SK-N-SH (cell line): ENCODE measurements at regions not wholly inside any gene's neighbourhood (a gene's known extent, or its start where the extent isn't known, plus 50 kb on each side); places are given as distances from the start of the nearest gene placed in this dataset.

Experiments used
- CTCF ChIA-PET: fragments of 300-600, 350-600 bp; formaldehyde crosslinking; extraction: SDS; loops from one replicate; lab custom pipeline; 2021; lab: Yijun Ruan, JAX
- POLR2A ChIA-PET: fragments of 350-600 bp; sonication (Branson Sonifier 250); formaldehyde crosslinking; extraction: SDS; loops from one replicate; lab custom pipeline; 2020; ENCODE audit warnings: antibody characterized with exemption, inconsistent platforms; lab: Yijun Ruan, JAX
- DNase-seq: peaks from one replicate; pipeline ENCODE4 v3.0.0; 2012
- H2AFZ ChIP-seq: fragments of 200-600 bp; sonication (generic); 2 replicates; pipeline ENCODE4 v1.8.1; 2016; ENCODE audit warnings: antibody characterized with exemption, mild to moderate bottlenecking, low read depth
- H3F3A ChIP-seq: fragments of 200-600 bp; sonication (generic); replicated peaks from 2 replicates; pipeline ENCODE3; 2016; ENCODE audit warnings: antibody characterized with exemption, mild to moderate bottlenecking; ENCODE audit not compliant: insufficient read depth
- H3K27ac ChIP-seq, 2 experiments: fragments of 200-500 bp in 1 of 2; fragments of 200-600 bp in 1 of 2; sonication (Bioruptor generic) in 1 of 2; sonication (generic), shearing (Covaris generic) in 1 of 2; 2 replicates each; pipeline versions ENCODE4 v1.5.1 to v1.6.1; 2014 to 2016; ENCODE audit warnings: low read depth in 2 of 2, inconsistent platforms in 1 of 2, low read length in 1 of 2, mild to moderate bottlenecking in 1 of 2, mixed read lengths in 1 of 2
- H3K27me3 ChIP-seq: fragments of 200-600 bp; sonication (generic), shearing (Covaris generic); 2 replicates; pipeline ENCODE4 v1.6.1; 2016; ENCODE audit warnings: mixed run types; ENCODE audit not compliant: insufficient read depth
- H3K36me3 ChIP-seq, 2 experiments: fragments of 200-500 bp in 1 of 2; fragments of 200-600 bp in 1 of 2; sonication (Bioruptor generic) in 1 of 2; sonication (generic) in 1 of 2; replicated peaks in 1 of 2; 2 replicates each; pipeline versions ENCODE3 to v1.5.1; 2014 to 2016; ENCODE audit warnings: low read length in 1 of 2, mild to moderate bottlenecking in 1 of 2; ENCODE audit not compliant: insufficient read depth in 2 of 2, control insufficient read depth in 1 of 2
- H3K4me1 ChIP-seq, 2 experiments: fragments of 200-500 bp in 1 of 2; fragments of 200-600 bp in 1 of 2; sonication (Bioruptor generic) in 1 of 2; sonication (generic), shearing (Covaris generic) in 1 of 2; 2 replicates each; pipeline versions ENCODE4 v1.5.1 to v1.6.1; 2014 to 2016; ENCODE audit warnings: low read depth in 1 of 2, low read length in 1 of 2, mixed run types in 1 of 2; ENCODE audit not compliant: insufficient read depth in 2 of 2, control insufficient read depth in 1 of 2
- H3K4me2 ChIP-seq: fragments of 200-600 bp; sonication (generic), shearing (Covaris generic); 2 replicates; pipeline ENCODE4 v1.6.1; 2017; ENCODE audit warnings: mixed run types
- H3K4me3 ChIP-seq, 2 experiments: fragments of 200-500 bp in 1 of 2; fragments of 200-600 bp in 1 of 2; sonication (Bioruptor generic) in 1 of 2; sonication (generic), shearing (Covaris generic) in 1 of 2; 2 replicates each; pipeline versions ENCODE4 v1.5.1 to v1.8.1; 2014 to 2016; ENCODE audit warnings: low read depth in 2 of 2, inconsistent platforms in 1 of 2, low read length in 1 of 2, mild to moderate bottlenecking in 1 of 2, mixed read lengths in 1 of 2, moderate library complexity in 1 of 2
- H3K79me2 ChIP-seq: fragments of 200-600 bp; sonication (generic); 2 replicates; pipeline ENCODE4 v1.8.1; 2017; ENCODE audit warnings: mild to moderate bottlenecking; ENCODE audit not compliant: insufficient read depth
- H3K9ac ChIP-seq: fragments of 200-600 bp; sonication (generic); 2 replicates; pipeline ENCODE4 v1.6.1; 2017; ENCODE audit warnings: mixed run types
- H3K9me2 ChIP-seq: fragments of 200-600 bp; sonication (generic); 2 replicates; pipeline ENCODE4 v1.6.1; 2017; ENCODE audit warnings: mixed run types
- H3K9me3 ChIP-seq: fragments of 200-600 bp; sonication (generic); 2 replicates; pipeline ENCODE4 v1.6.1; 2017; ENCODE audit warnings: mixed run types, mild to moderate bottlenecking, moderate library complexity
- H4K20me1 ChIP-seq: fragments of 200-600 bp; sonication (generic); 2 replicates; pipeline ENCODE4 v1.6.1; 2017; ENCODE audit warnings: mild to moderate bottlenecking, mixed run types; ENCODE audit not compliant: insufficient read depth
- ELF1 ChIP-seq: IDR thresholded peaks from 2 replicates; pipeline ENCODE4 v1.4.0; 2012
- EZH2phosphoT487 ChIP-seq: fragments of 200-600 bp; sonication (generic); IDR thresholded peaks from 2 replicates; pipeline ENCODE4 v1.6.1; 2017; ENCODE audit warnings: low read depth, mixed run types, mild to moderate bottlenecking, antibody characterized with exemption, moderate library complexity, borderline replicate concordance
- FOSL2 ChIP-seq: IDR thresholded peaks from 2 replicates; pipeline ENCODE4 v1.4.0; 2012; ENCODE audit warnings: low read depth, mild to moderate bottlenecking, moderate library complexity, borderline replicate concordance
- FOXJ3 ChIP-seq: sonication (generic); formaldehyde crosslinking; IDR thresholded peaks from 2 replicates; pipeline ENCODE4 v1.5.1; 2020; ENCODE audit warnings: mild to moderate bottlenecking, missing genetic modification reagents
- JUND ChIP-seq: IDR thresholded peaks from 2 replicates; pipeline ENCODE4 v1.4.0; 2012
- MXI1 ChIP-seq: IDR thresholded peaks from 2 replicates; pipeline ENCODE4 v1.6.1; 2012; ENCODE audit warnings: mild to moderate bottlenecking, low read depth, low read length, improper control_type of control experiment
- NFIC ChIP-seq: IDR thresholded peaks from 2 replicates; pipeline ENCODE4 v1.4.0; 2012; ENCODE audit warnings: borderline replicate concordance
- RAD21 ChIP-seq: IDR thresholded peaks from 2 replicates; pipeline ENCODE4 v1.6.1; 2012; ENCODE audit warnings: mild to moderate bottlenecking, low read length
- RCOR1 ChIP-seq: fragments of 150-350 bp; IDR thresholded peaks from 2 replicates; pipeline ENCODE4 v1.6.1; 2017; ENCODE audit warnings: antibody characterized with exemption, low read length
- REST ChIP-seq: IDR thresholded peaks from 2 replicates; pipeline ENCODE4 v1.6.1; 2012; ENCODE audit warnings: mild to moderate bottlenecking, low read depth, low read length, moderate library complexity
- RFX5 ChIP-seq: IDR thresholded peaks from 2 replicates; pipeline ENCODE4 v1.6.1; 2012; ENCODE audit warnings: mild to moderate bottlenecking, improper control_type of control experiment, low read length
- RXRA ChIP-seq: IDR thresholded peaks from 2 replicates; pipeline ENCODE4 v1.4.0; 2012; ENCODE audit warnings: low read depth, mild to moderate bottlenecking, borderline replicate concordance
- SIN3A ChIP-seq: IDR thresholded peaks from 2 replicates; pipeline ENCODE4 v1.6.1; 2012; ENCODE audit warnings: low read depth, mild to moderate bottlenecking, low read length, moderate library complexity, borderline replicate concordance
- SMC3 ChIP-seq: IDR thresholded peaks from 2 replicates; pipeline ENCODE4 v1.6.1; 2012; ENCODE audit warnings: low read depth, low read length, improper control_type of control experiment
- TCF12 ChIP-seq: IDR thresholded peaks from 2 replicates; pipeline ENCODE4 v1.4.0; 2012
- WGBS: methylation state at CpG from one replicate; pipeline ENCODE4 v1.1.6; 2017; ENCODE audit warnings: low lambda C conversion rate; 5-methylcytosine and 5-hydroxymethylcytosine counted together
- TF ChIP-seq, protein P1 (sequence below): IDR thresholded peaks from 2 replicates; pipeline ENCODE4 v1.4.0; 2012; ENCODE audit warnings: low read depth, borderline replicate concordance
- TF ChIP-seq, protein P2 (sequence below): fragments of 200-600 bp; sonication (generic); IDR thresholded peaks from 2 replicates; pipeline ENCODE4 v1.6.1; 2017; ENCODE audit warnings: antibody characterized with exemption, mild to moderate bottlenecking, moderate library complexity
- TF ChIP-seq, protein P3 (sequence below): fragments of 150-350 bp; IDR thresholded peaks from 2 replicates; pipeline ENCODE4 v1.6.1; 2017; ENCODE audit warnings: antibody characterized with exemption, low read length, low read depth, borderline replicate concordance
- TF ChIP-seq, protein P4 (sequence below): IDR thresholded peaks from 2 replicates; pipeline ENCODE4; 2012

- ChIA-PET POLR2A (no interaction called here), CTCF (no interaction called here)
- TF ChIP-seq MXI1: no peak
- TF ChIP-seq RXRA: no peak
- TF ChIP-seq, protein P1, sequence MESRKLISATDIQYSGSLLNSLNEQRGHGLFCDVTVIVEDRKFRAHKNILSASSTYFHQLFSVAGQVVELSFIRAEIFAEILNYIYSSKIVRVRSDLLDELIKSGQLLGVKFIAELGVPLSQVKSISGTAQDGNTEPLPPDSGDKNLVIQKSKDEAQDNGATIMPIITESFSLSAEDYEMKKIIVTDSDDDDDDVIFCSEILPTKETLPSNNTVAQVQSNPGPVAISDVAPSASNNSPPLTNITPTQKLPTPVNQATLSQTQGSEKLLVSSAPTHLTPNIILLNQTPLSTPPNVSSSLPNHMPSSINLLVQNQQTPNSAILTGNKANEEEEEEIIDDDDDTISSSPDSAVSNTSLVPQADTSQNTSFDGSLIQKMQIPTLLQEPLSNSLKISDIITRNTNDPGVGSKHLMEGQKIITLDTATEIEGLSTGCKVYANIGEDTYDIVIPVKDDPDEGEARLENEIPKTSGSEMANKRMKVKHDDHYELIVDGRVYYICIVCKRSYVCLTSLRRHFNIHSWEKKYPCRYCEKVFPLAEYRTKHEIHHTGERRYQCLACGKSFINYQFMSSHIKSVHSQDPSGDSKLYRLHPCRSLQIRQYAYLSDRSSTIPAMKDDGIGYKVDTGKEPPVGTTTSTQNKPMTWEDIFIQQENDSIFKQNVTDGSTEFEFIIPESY: no peak
- TF ChIP-seq REST: no peak
- TF ChIP-seq RFX5: no peak
- no peak for TF ChIP-seq NFIC
- TF ChIP-seq, protein P2, sequence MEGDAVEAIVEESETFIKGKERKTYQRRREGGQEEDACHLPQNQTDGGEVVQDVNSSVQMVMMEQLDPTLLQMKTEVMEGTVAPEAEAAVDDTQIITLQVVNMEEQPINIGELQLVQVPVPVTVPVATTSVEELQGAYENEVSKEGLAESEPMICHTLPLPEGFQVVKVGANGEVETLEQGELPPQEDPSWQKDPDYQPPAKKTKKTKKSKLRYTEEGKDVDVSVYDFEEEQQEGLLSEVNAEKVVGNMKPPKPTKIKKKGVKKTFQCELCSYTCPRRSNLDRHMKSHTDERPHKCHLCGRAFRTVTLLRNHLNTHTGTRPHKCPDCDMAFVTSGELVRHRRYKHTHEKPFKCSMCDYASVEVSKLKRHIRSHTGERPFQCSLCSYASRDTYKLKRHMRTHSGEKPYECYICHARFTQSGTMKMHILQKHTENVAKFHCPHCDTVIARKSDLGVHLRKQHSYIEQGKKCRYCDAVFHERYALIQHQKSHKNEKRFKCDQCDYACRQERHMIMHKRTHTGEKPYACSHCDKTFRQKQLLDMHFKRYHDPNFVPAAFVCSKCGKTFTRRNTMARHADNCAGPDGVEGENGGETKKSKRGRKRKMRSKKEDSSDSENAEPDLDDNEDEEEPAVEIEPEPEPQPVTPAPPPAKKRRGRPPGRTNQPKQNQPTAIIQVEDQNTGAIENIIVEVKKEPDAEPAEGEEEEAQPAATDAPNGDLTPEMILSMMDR: no peak
- TF ChIP-seq SMC3: no peak
- TF ChIP-seq TCF12: no peak
- TF ChIP-seq RAD21: no peak
- TF ChIP-seq FOSL2: no peak
- TF ChIP-seq, protein P3, sequence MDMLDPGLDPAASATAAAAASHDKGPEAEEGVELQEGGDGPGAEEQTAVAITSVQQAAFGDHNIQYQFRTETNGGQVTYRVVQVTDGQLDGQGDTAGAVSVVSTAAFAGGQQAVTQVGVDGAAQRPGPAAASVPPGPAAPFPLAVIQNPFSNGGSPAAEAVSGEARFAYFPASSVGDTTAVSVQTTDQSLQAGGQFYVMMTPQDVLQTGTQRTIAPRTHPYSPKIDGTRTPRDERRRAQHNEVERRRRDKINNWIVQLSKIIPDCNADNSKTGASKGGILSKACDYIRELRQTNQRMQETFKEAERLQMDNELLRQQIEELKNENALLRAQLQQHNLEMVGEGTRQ: no peak
- no peak for TF ChIP-seq SIN3A
- no peak for TF ChIP-seq JUND
- no peak for TF ChIP-seq RCOR1
- TF ChIP-seq EZH2phosphoT487: no peak
- TF ChIP-seq FOXJ3 (CRISPR knock-in tag): no peak
- TF ChIP-seq, protein P4, sequence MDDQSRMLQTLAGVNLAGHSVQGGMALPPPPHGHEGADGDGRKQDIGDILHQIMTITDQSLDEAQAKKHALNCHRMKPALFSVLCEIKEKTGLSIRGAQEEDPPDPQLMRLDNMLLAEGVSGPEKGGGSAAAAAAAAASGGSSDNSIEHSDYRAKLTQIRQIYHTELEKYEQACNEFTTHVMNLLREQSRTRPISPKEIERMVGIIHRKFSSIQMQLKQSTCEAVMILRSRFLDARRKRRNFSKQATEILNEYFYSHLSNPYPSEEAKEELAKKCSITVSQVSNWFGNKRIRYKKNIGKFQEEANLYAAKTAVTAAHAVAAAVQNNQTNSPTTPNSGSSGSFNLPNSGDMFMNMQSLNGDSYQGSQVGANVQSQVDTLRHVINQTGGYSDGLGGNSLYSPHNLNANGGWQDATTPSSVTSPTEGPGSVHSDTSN: no peak
- TF ChIP-seq ELF1: no peak
- H3K79me2 ChIP-seq: no peaks in the 10 kb centered on the region
- H3K27ac ChIP-seq: no peak overlapping the region
- H4K20me1 ChIP-seq: no peaks in the 10 kb centered on the region
- no peaks in the 10 kb centered on the region for H3F3A ChIP-seq
- WGBS: 3% methylated on average over 8 of the region's 9 CpGs
- H2AFZ ChIP-seq: no peak overlapping the region
- no peak overlapping the region for H3K9ac ChIP-seq
- H3K27me3 ChIP-seq: no peaks in the 10 kb centered on the region
- H3K9me3 ChIP-seq: no peaks in the 10 kb centered on the region
- H3K4me2 ChIP-seq: no peak overlapping the region
- no peaks in the 10 kb centered on the region for H3K4me1 ChIP-seq
- DNase-seq: no peak
- H3K9me2 ChIP-seq: no peaks in the 10 kb centered on the region
- no peak overlapping the region for H3K4me3 ChIP-seq
- H3K36me3 ChIP-seq: no peaks in the 10 kb centered on the region
Observed at GRCh38 chr16:26992666-26993349, 73.9 kb upstream of the C16orf82 start.
